GM13976 (cell line): ENCODE measurements at regions not wholly inside any gene's neighbourhood (a gene's known extent, or its start where the extent isn't known, plus 50 kb on each side); places are given as distances from the start of the nearest gene placed in this dataset.

Experiments
- DNase-seq: peaks from one replicate; pipeline ENCODE4 v3.0.0; 2012; ENCODE audit warnings: low spot score
- CTCF ChIP-seq: IDR thresholded peaks from 2 replicates; pipeline ENCODE4 v1.5.1; 2012; ENCODE audit warnings: borderline replicate concordance, mild to moderate bottlenecking; ENCODE audit not compliant: insufficient read depth; ENCODE audit errors: extremely low read depth, missing control alignments, control extremely low read depth
- in situ Hi-C: fragments of 300-500 bp; cut with MboI; formaldehyde crosslinking; loops from one replicate; pipeline ENCODE4 v1.12.0; 2022; ENCODE audit warnings: low sequenced_read_pairs, mixed read lengths, inconsistent platforms; ENCODE audit not compliant: unreplicated experiment

GRCh38 chr6:3987053-3987452, 91.9 kb downstream of the FAM217A start:
- no peak for DNase-seq
- in situ Hi-C loops: loop anchor here (25.0 kb wide), 1 partner anchor 700 kb away; no protein-coding TSS in a partner anchor
- no peak for TF ChIP-seq CTCF

- DNase-seq: no peak
- in situ Hi-C loops: loop anchor here (25.0 kb wide), 1 partner anchor 700 kb away; no protein-coding TSS in a partner anchor
These were observed 91.4 kb downstream of the FAM217A start for GRCh38 chr6:3987576-3987975.

GRCh38 chr6:3990692-3991491, 88.0 kb downstream of the FAM217A start:
- TF ChIP-seq CTCF: peak; percentile 92
- DNase-seq: peak; percentile 73
- in situ Hi-C loops: loop anchor here (25.0 kb wide), 1 partner anchor 704 kb away; no protein-coding TSS in a partner anchor

More at GRCh38 chr6:3987576-3987975, 91.4 kb downstream of the FAM217A start:
- TF ChIP-seq CTCF: no peak

- in situ Hi-C loops: loop anchor here (25.0 kb wide), 1 partner anchor 705 kb away; no protein-coding TSS in a partner anchor
- no peak for TF ChIP-seq CTCF
- DNase-seq: no peak
These were observed 87.0 kb downstream of the FAM217A start for GRCh38 chr6:3991941-3992340.

GRCh38 chr6:3996349-3996748, 82.6 kb downstream of the FAM217A start:
- in situ Hi-C loops: loop anchor here (25.0 kb wide), 1 partner anchor 709 kb away; no protein-coding TSS in a partner anchor
- TF ChIP-seq CTCF: no peak
- no peak for DNase-seq

- no peak for DNase-seq
- in situ Hi-C loops: loop anchor here (25.0 kb wide), 1 partner anchor 710 kb away; no protein-coding TSS in a partner anchor
- no peak for TF ChIP-seq CTCF
These were observed 81.7 kb downstream of the FAM217A start for GRCh38 chr6:3997177-3997770.
